K562 (cell line): ENCODE measurements at regions not wholly inside any gene's neighbourhood (a gene's known extent, or its start where the extent isn't known, plus 50 kb on each side); places are given as distances from the start of the nearest gene placed in this dataset.

Source experiments
- BHLHE40 ChIP-seq: IDR thresholded peaks from 2 replicates; pipeline ENCODE4 v1.6.1; 2011; ENCODE audit warnings: low read length, improper control_type of control experiment
- CREB5 ChIP-seq: fragments of 250-450 bp; sonication (Bioruptor Pico); IDR thresholded peaks from 2 replicates; pipeline ENCODE4 v1.5.0; 2020; ENCODE audit warnings: mild to moderate bottlenecking
- FOXM1 ChIP-seq, 2 experiments: fragments of 450-650 bp in 1 of 2; sonication (generic) in 1 of 2; formaldehyde crosslinking in 1 of 2; IDR thresholded peaks; 2 replicates each; pipeline versions ENCODE4 v1.6.1 to v1.9.0; 2017 to 2022; ENCODE audit warnings: low read depth in 2 of 2, mild to moderate bottlenecking in 2 of 2, missing genetic modification reagents in 1 of 2, moderate library complexity in 1 of 2
- HDAC1 ChIP-seq, 2 experiments: fragments of 450-650 bp; IDR thresholded peaks; 2 replicates each; pipeline ENCODE4 v1.6.1; 2016 to 2017; ENCODE audit warnings: inconsistent platforms in 1 of 2, mild to moderate bottlenecking in 1 of 2, moderate library complexity in 1 of 2
- KDM1A ChIP-seq, 2 experiments: fragments of 450-650 bp; IDR thresholded peaks; 2 replicates each; pipeline ENCODE4 v1.6.1; 2016; ENCODE audit warnings: mild to moderate bottlenecking in 2 of 2
- MTA2 ChIP-seq: fragments of 450-650 bp; IDR thresholded peaks from 2 replicates; pipeline ENCODE4 v1.6.1; 2016; ENCODE audit warnings: low read depth
- MYC ChIP-seq, 2 experiments: fragments of 250-450 bp in 1 of 2; sonication (Bioruptor Pico) in 1 of 2; IDR thresholded peaks; 2 replicates each; pipeline versions ENCODE4 v1.5.1 to v1.6.1; 2012 to 2021; ENCODE audit warnings: low read depth in 2 of 2, borderline replicate concordance in 1 of 2, improper control_type of control experiment in 1 of 2, low read length in 1 of 2, mild to moderate bottlenecking in 1 of 2, moderate library complexity in 1 of 2
- NONO ChIP-seq, 2 experiments: fragments of 200-400 bp in 1 of 2; fragments of 450-650 bp in 1 of 2; formaldehyde crosslinking in 1 of 2; IDR thresholded peaks; 2 replicates each; pipeline ENCODE4 v1.6.1; 2017; ENCODE audit warnings: low read depth in 2 of 2, mild to moderate bottlenecking in 2 of 2, moderate library complexity in 2 of 2, low read length in 1 of 2
- PKNOX1 ChIP-seq: fragments of 450-650 bp; IDR thresholded peaks from 2 replicates; pipeline ENCODE4 v1.6.1; 2016
- REST ChIP-seq, 2 experiments: fragments of 450-650 bp; formaldehyde crosslinking in 1 of 2; IDR thresholded peaks; 2 replicates each; pipeline versions ENCODE4 v1.4.0 to v1.6.1; 2014 to 2020; ENCODE audit warnings: mild to moderate bottlenecking in 2 of 2, borderline replicate concordance in 1 of 2, low read depth in 1 of 2
- RHOXF2B ChIP-seq: fragments of 250-450 bp; sonication (Bioruptor Pico); conservative IDR thresholded peaks from 2 replicates; pipeline ENCODE4 v1.5.1; 2021
- TCF3 ChIP-seq: sonication (generic); formaldehyde crosslinking; IDR thresholded peaks from 2 replicates; pipeline ENCODE4 v1.4.0; 2020; ENCODE audit warnings: mild to moderate bottlenecking, missing genetic modification reagents
- TFE3 ChIP-seq: fragments of 450-650 bp; formaldehyde crosslinking; IDR thresholded peaks from 2 replicates; pipeline ENCODE4 v1.4.0; 2020; ENCODE audit warnings: mild to moderate bottlenecking, mixed read lengths
- ZFP36 ChIP-seq: fragments of 150-350 bp; IDR thresholded peaks from 2 replicates; pipeline ENCODE4 v1.6.1; 2018; ENCODE audit warnings: low read length, low read depth; ENCODE audit not compliant: partially characterized antibody
- ZNF121 ChIP-seq: sonication (generic); formaldehyde crosslinking; conservative IDR thresholded peaks from 2 replicates; pipeline ENCODE4 v1.8.0; 2022; ENCODE audit warnings: missing genetic modification reagents
- ZNF668 ChIP-seq: fragments of 250-450 bp; sonication (Bioruptor Pico); IDR thresholded peaks from 2 replicates; pipeline ENCODE4 v1.8.0; 2022; ENCODE audit warnings: mild to moderate bottlenecking, inconsistent platforms

GRCh38 chr2:810397-810796 lies 133.2 kb upstream of the TMEM18 start (continued):
- TF ChIP-seq REST (IDR thresholded peaks at IDR 0.05; ENCODE audit: borderline replicate concordance) (no peak), REST (CRISPR knock-in tag; IDR thresholded peaks at IDR 0.05; ENCODE audit: low read depth) (no peak), TCF3 (CRISPR knock-in tag) (peak; percentile 63), FOXM1 (IDR thresholded peaks at IDR 0.05; ENCODE audit: low read depth) (0 out of 2 replicates have a peak, but pooled peaks have one; percentile 14), FOXM1 (CRISPR knock-in tag; IDR thresholded peaks at IDR 0.05; ENCODE audit: low read depth) (no peak), ZFP36 (no peak), CREB5 (no peak), ZNF121 (CRISPR knock-in tag) (no peak), RHOXF2B (CRISPR knock-in tag) (no peak), PKNOX1 (peak; percentile 23; the same call in 1 of the 2 replicates), NONO (IDR thresholded peaks at IDR 0.05; ENCODE audit: low read depth in 2 of 2, low read length in 1 of 2) (no peak), TFE3 (CRISPR knock-in tag) (peak; percentile 48), BHLHE40 (peak; percentile 70; the same call in 1 of the 2 replicates), HDAC1 (IDR thresholded peaks at IDR 0.05) (peak in 1 of 2 experiments; percentile 27; a peak in 1 of 4 replicates), MYC (IDR thresholded peaks at IDR 0.05; ENCODE audit: low read depth, low read length) (no peak), MYC (CRISPR knock-in tag; IDR thresholded peaks at IDR 0.05; ENCODE audit: borderline replicate concordance, low read depth) (no peak), KDM1A (IDR thresholded peaks at IDR 0.05) (peak in 1 of 2 experiments; percentile 54; a peak in 2 of 4 replicates), ZNF668 (CRISPR knock-in tag) (no peak), MTA2 (peak; percentile 50; the same call in 1 of the 2 replicates)
